22Rv1 (cell line): ENCODE measurements at regions not wholly inside any gene's neighbourhood (a gene's known extent, or its start where the extent isn't known, plus 50 kb on each side); places are given as distances from the start of the nearest gene placed in this dataset.

ENCODE experiments used
- ZFX ChIP-seq: fragments of 450-650 bp; IDR thresholded peaks from 2 replicates; pipeline ENCODE4 v1.6.1; 2017; ENCODE audit warnings: antibody characterized with exemption, borderline replicate concordance
- TF ChIP-seq, protein P1 (sequence below): fragments of 450-650 bp; IDR thresholded peaks from 2 replicates; pipeline ENCODE4 v1.5.1; 2017; ENCODE audit warnings: mild to moderate bottlenecking

- TF ChIP-seq, protein P1, sequence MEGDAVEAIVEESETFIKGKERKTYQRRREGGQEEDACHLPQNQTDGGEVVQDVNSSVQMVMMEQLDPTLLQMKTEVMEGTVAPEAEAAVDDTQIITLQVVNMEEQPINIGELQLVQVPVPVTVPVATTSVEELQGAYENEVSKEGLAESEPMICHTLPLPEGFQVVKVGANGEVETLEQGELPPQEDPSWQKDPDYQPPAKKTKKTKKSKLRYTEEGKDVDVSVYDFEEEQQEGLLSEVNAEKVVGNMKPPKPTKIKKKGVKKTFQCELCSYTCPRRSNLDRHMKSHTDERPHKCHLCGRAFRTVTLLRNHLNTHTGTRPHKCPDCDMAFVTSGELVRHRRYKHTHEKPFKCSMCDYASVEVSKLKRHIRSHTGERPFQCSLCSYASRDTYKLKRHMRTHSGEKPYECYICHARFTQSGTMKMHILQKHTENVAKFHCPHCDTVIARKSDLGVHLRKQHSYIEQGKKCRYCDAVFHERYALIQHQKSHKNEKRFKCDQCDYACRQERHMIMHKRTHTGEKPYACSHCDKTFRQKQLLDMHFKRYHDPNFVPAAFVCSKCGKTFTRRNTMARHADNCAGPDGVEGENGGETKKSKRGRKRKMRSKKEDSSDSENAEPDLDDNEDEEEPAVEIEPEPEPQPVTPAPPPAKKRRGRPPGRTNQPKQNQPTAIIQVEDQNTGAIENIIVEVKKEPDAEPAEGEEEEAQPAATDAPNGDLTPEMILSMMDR = no peak
- TF ChIP-seq ZFX = no peak
These were observed 228.8 kb upstream of the TBX3 start for GRCh38 chr12:114912811-114913210.
